ENCODE measurements at regions not wholly inside any gene's neighbourhood (a gene's known extent, or its start where the extent isn't known, plus 50 kb on each side); places are given as distances from the start of the nearest gene placed in this dataset.

GRCh38 chr1:244957525-244957924, 93.2 kb upstream of the HNRNPU start:
- Histone ChIP-seq H3K4me1 (ENCODE audit: insufficient read depth, low read length) (no peaks in the 10 kb centered on the region), H3K27ac (ENCODE audit: low read depth, low read length) (no peak overlapping the region), H3K4me3 (ENCODE audit: low read length) (no peak overlapping the region), H3K36me3 (ENCODE audit: insufficient read depth, low read length) (no peaks in the 10 kb centered on the region), H3K27me3 (ENCODE audit: insufficient read depth, low read length, poor library complexity, severe bottlenecking) (no peaks in the 10 kb centered on the region), H3K9me3 (ENCODE audit: low read length) (no peaks in the 10 kb centered on the region)
- Mint-ChIP-seq H3K4me3 (no peak overlapping the region), H3K9me3 (no peaks in the 10 kb centered on the region), H3K27me3 (peaks cover 3 to 6% of the 10 kb centered on the region in 2 donors), H3K4me1 (no peaks in the 10 kb centered on the region), H3K27ac (no peak overlapping the region), H3K36me3 (peaks cover 0 to 1% (median 0%) of the 10 kb centered on the region in 3 donors)
- DNase-seq: no peak
- ChIA-PET POLR2A (no interaction called here), CTCF (interaction anchor here (0.9 kb wide), 1 partner anchor 12 kb away, joined by 3 read pairs; a partner anchor contains a TSS)

GRCh38 chr1:244957122-244957521, 92.8 kb upstream of the HNRNPU start:
- H3K27me3 Mint-ChIP-seq: peaks cover 3 to 6% of the 10 kb centered on the region in 2 donors
- H3K36me3 ChIP-seq (ENCODE audit: insufficient read depth, low read length): no peaks in the 10 kb centered on the region
- no peaks in the 10 kb centered on the region for H3K9me3 ChIP-seq (ENCODE audit: low read length)
- no peaks in the 10 kb centered on the region for H3K27me3 ChIP-seq (ENCODE audit: insufficient read depth, low read length, poor library complexity, severe bottlenecking)
- CTCF ChIA-PET: interaction anchor here (0.9 kb wide), 1 partner anchor 12 kb away, joined by 3 read pairs; a partner anchor contains a TSS
- H3K4me3 ChIP-seq (ENCODE audit: low read length): no peak overlapping the region
- DNase-seq: no peak
- no peak overlapping the region for H3K4me3 Mint-ChIP-seq
- no peak overlapping the region for H3K27ac Mint-ChIP-seq
- H3K27ac ChIP-seq (ENCODE audit: low read depth, low read length): no peak overlapping the region
- no peaks in the 10 kb centered on the region for H3K9me3 Mint-ChIP-seq
- no peaks in the 10 kb centered on the region for H3K4me1 ChIP-seq (ENCODE audit: insufficient read depth, low read length)
- H3K36me3 Mint-ChIP-seq: peaks cover 0 to 1% (median 0%) of the 10 kb centered on the region in 3 donors
- POLR2A ChIA-PET: no interaction called here
- no peaks in the 10 kb centered on the region for H3K4me1 Mint-ChIP-seq

- ChIA-PET POLR2A (interaction anchor here (0.8 kb wide), 1 partner anchor 14 kb away, joined by 3 read pairs; a partner anchor contains a TSS), CTCF (interaction anchor here (0.9 kb wide), 1 partner anchor 10 kb away, joined by 4 read pairs; no protein-coding TSS in a partner anchor)
- no peaks in the 10 kb centered on the region for H3K4me1 Mint-ChIP-seq
- H3K27ac ChIP-seq (ENCODE audit: low read depth, low read length): no peak overlapping the region
- peaks cover 0 to 1% (median 0%) of the 10 kb centered on the region in 3 donors for H3K36me3 Mint-ChIP-seq
- no peak overlapping the region for H3K4me3 Mint-ChIP-seq
- no peak overlapping the region for H3K4me3 ChIP-seq (ENCODE audit: low read length)
- no peak overlapping the region for H3K27ac Mint-ChIP-seq
- peaks cover 3 to 7% of the 10 kb centered on the region in 2 donors for H3K27me3 Mint-ChIP-seq
- H3K9me3 ChIP-seq (ENCODE audit: low read length): no peaks in the 10 kb centered on the region
- H3K4me1 ChIP-seq (ENCODE audit: insufficient read depth, low read length): no peaks in the 10 kb centered on the region
- H3K27me3 ChIP-seq (ENCODE audit: insufficient read depth, low read length, poor library complexity, severe bottlenecking): no peaks in the 10 kb centered on the region
- no peaks in the 10 kb centered on the region for H3K9me3 Mint-ChIP-seq
- no peaks in the 10 kb centered on the region for H3K36me3 ChIP-seq (ENCODE audit: insufficient read depth, low read length)
- no peak for DNase-seq
Measured at GRCh38 chr1:244955661-244956060, 91.3 kb upstream of the HNRNPU start.

- no peak for DNase-seq
- Histone ChIP-seq H3K4me3 (ENCODE audit: low read length) (no peak overlapping the region), H3K9me3 (ENCODE audit: low read length) (no peaks in the 10 kb centered on the region), H3K4me1 (ENCODE audit: insufficient read depth, low read length) (no peaks in the 10 kb centered on the region), H3K27me3 (ENCODE audit: insufficient read depth, low read length, poor library complexity, severe bottlenecking) (no peaks in the 10 kb centered on the region), H3K36me3 (ENCODE audit: insufficient read depth, low read length) (no peaks in the 10 kb centered on the region), H3K27ac (ENCODE audit: low read depth, low read length) (no peak overlapping the region)
- peaks cover 0 to 1% (median 0%) of the 10 kb centered on the region in 3 donors for H3K36me3 Mint-ChIP-seq
- no peaks in the 10 kb centered on the region for H3K4me1 Mint-ChIP-seq
- no peak overlapping the region for H3K27ac Mint-ChIP-seq
- H3K27me3 Mint-ChIP-seq: peaks cover 3 to 9% of the 10 kb centered on the region in 2 donors
- H3K4me3 Mint-ChIP-seq: no peak overlapping the region
- CTCF ChIA-PET: no interaction called here
- POLR2A ChIA-PET: no interaction called here
- no peaks in the 10 kb centered on the region for H3K9me3 Mint-ChIP-seq
Measured at GRCh38 chr1:244954359-244954758, 90.0 kb upstream of the HNRNPU start.

- ChIA-PET POLR2A (no interaction called here), CTCF (interaction anchor here (1.0 kb wide), 1 partner anchor 18 kb away, joined by 3 read pairs; no protein-coding TSS in a partner anchor)
- H3K4me3 ChIP-seq (ENCODE audit: low read length): no peak overlapping the region
- no peaks in the 10 kb centered on the region for H3K27me3 ChIP-seq (ENCODE audit: insufficient read depth, low read length, poor library complexity, severe bottlenecking)
- Mint-ChIP-seq H3K4me1 (no peaks in the 10 kb centered on the region), H3K36me3 (peaks cover 0 to 1% (median 0%) of the 10 kb centered on the region in 3 donors), H3K27ac (no peak overlapping the region), H3K9me3 (no peaks in the 10 kb centered on the region), H3K4me3 (no peak overlapping the region), H3K27me3 (peaks cover 0 to 9% of the 10 kb centered on the region in 2 donors)
- H3K4me1 ChIP-seq (ENCODE audit: insufficient read depth, low read length): no peaks in the 10 kb centered on the region
- no peaks in the 10 kb centered on the region for H3K9me3 ChIP-seq (ENCODE audit: low read length)
- DNase-seq: no peak
- no peak overlapping the region for H3K27ac ChIP-seq (ENCODE audit: low read depth, low read length)
- H3K36me3 ChIP-seq (ENCODE audit: insufficient read depth, low read length): no peaks in the 10 kb centered on the region
Measured at GRCh38 chr1:244953901-244954300, 89.6 kb upstream of the HNRNPU start.

GRCh38 chr1:244952940-244953339, 88.6 kb upstream of the HNRNPU start:
- no peaks in the 10 kb centered on the region for H3K9me3 ChIP-seq (ENCODE audit: low read length)
- peaks cover 0 to 14% of the 10 kb centered on the region in 2 donors for H3K27me3 Mint-ChIP-seq
- no peak overlapping the region for H3K27ac ChIP-seq (ENCODE audit: low read depth, low read length)
- H3K4me3 ChIP-seq (ENCODE audit: low read length): no peak overlapping the region
- no peak for DNase-seq
- no peaks in the 10 kb centered on the region for H3K4me1 Mint-ChIP-seq
- H3K9me3 Mint-ChIP-seq: no peaks in the 10 kb centered on the region
- H3K27ac Mint-ChIP-seq: no peak overlapping the region
- peaks cover 0 to 1% (median 0%) of the 10 kb centered on the region in 3 donors for H3K36me3 Mint-ChIP-seq
- no peaks in the 10 kb centered on the region for H3K4me1 ChIP-seq (ENCODE audit: insufficient read depth, low read length)
- no peaks in the 10 kb centered on the region for H3K27me3 ChIP-seq (ENCODE audit: insufficient read depth, low read length, poor library complexity, severe bottlenecking)
- ChIA-PET CTCF (interaction anchor here (1.0 kb wide), 1 partner anchor 19 kb away, joined by 3 read pairs; no protein-coding TSS in a partner anchor), POLR2A (no interaction called here)
- no peaks in the 10 kb centered on the region for H3K36me3 ChIP-seq (ENCODE audit: insufficient read depth, low read length)
- H3K4me3 Mint-ChIP-seq: no peak overlapping the region

GRCh38 chr1:244952280-244952933, 88.1 kb upstream of the HNRNPU start:
- no peak for DNase-seq
- peaks cover 0 to 4% (median 1%) of the 10 kb centered on the region in 3 donors for H3K36me3 Mint-ChIP-seq
- peaks cover 3 to 14% of the 10 kb centered on the region in 2 donors for H3K27me3 Mint-ChIP-seq
- no peaks in the 10 kb centered on the region for H3K27me3 ChIP-seq (ENCODE audit: insufficient read depth, low read length, poor library complexity, severe bottlenecking)
- no peak overlapping the region for H3K27ac ChIP-seq (ENCODE audit: low read depth, low read length)
- no peaks in the 10 kb centered on the region for H3K4me1 ChIP-seq (ENCODE audit: insufficient read depth, low read length)
- CTCF ChIA-PET: no interaction called here
- H3K9me3 Mint-ChIP-seq: no peaks in the 10 kb centered on the region
- no peak overlapping the region for H3K27ac Mint-ChIP-seq
- no peaks in the 10 kb centered on the region for H3K9me3 ChIP-seq (ENCODE audit: low read length)
- H3K4me3 Mint-ChIP-seq: no peak overlapping the region
- no peaks in the 10 kb centered on the region for H3K36me3 ChIP-seq (ENCODE audit: insufficient read depth, low read length)
- H3K4me1 Mint-ChIP-seq: no peaks in the 10 kb centered on the region
- POLR2A ChIA-PET: no interaction called here
- no peak overlapping the region for H3K4me3 ChIP-seq (ENCODE audit: low read length)

- Histone ChIP-seq H3K4me3 (ENCODE audit: low read length) (no peak overlapping the region), H3K4me1 (ENCODE audit: insufficient read depth, low read length) (no peaks in the 10 kb centered on the region), H3K9me3 (ENCODE audit: low read length) (no peaks in the 10 kb centered on the region), H3K27ac (ENCODE audit: low read depth, low read length) (no peak overlapping the region), H3K27me3 (ENCODE audit: insufficient read depth, low read length, poor library complexity, severe bottlenecking) (no peaks in the 10 kb centered on the region), H3K36me3 (ENCODE audit: insufficient read depth, low read length) (no peaks in the 10 kb centered on the region)
- Mint-ChIP-seq H3K4me1 (no peaks in the 10 kb centered on the region), H3K4me3 (no peak overlapping the region), H3K36me3 (peaks cover 0 to 4% (median 0%) of the 10 kb centered on the region in 3 donors), H3K27ac (no peak overlapping the region), H3K27me3 (peaks cover 4 to 15% of the 10 kb centered on the region in 2 donors), H3K9me3 (peaks cover 0 to 2% (median 0%) of the 10 kb centered on the region in 5 donors)
- ChIA-PET POLR2A (no interaction called here), CTCF (no interaction called here)
- DNase-seq: no peak
Measured at GRCh38 chr1:244948416-244948815, 84.1 kb upstream of the HNRNPU start.
